ENCODE measurements at regions not wholly inside any gene's neighbourhood (a gene's known extent, or its start where the extent isn't known, plus 50 kb on each side); places are given as distances from the start of the nearest gene placed in this dataset.

DNA sequence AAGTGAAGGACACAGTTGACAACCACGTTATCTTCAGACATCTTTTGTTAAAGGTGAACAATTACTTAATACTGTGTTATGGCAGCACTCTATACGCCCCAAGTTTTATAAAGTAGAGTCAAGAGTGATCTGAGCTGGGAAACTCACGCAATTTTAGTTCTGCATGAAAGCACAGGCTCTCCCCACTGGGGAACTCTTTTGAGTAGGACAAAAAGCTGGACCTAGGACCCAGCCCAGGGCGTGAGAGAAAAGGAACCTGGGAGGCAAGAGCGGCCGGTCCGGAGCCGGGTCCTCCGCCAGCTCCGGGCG, 152.6 kb upstream of the SLC4A4 start:
- TF ChIP-seq, protein P1, sequence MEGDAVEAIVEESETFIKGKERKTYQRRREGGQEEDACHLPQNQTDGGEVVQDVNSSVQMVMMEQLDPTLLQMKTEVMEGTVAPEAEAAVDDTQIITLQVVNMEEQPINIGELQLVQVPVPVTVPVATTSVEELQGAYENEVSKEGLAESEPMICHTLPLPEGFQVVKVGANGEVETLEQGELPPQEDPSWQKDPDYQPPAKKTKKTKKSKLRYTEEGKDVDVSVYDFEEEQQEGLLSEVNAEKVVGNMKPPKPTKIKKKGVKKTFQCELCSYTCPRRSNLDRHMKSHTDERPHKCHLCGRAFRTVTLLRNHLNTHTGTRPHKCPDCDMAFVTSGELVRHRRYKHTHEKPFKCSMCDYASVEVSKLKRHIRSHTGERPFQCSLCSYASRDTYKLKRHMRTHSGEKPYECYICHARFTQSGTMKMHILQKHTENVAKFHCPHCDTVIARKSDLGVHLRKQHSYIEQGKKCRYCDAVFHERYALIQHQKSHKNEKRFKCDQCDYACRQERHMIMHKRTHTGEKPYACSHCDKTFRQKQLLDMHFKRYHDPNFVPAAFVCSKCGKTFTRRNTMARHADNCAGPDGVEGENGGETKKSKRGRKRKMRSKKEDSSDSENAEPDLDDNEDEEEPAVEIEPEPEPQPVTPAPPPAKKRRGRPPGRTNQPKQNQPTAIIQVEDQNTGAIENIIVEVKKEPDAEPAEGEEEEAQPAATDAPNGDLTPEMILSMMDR (IDR thresholded peaks at IDR 0.05; ENCODE audit: low read length) = no peak
- no peak for TF ChIP-seq EZH2 (IDR thresholded peaks at IDR 0.05; ENCODE audit: borderline replicate concordance, low read length)

Data from OCI-LY1 (cell line).